ENCODE measurements at regions not wholly inside any gene's neighbourhood (a gene's known extent, or its start where the extent isn't known, plus 50 kb on each side); places are given as distances from the start of the nearest gene placed in this dataset.

DNA sequence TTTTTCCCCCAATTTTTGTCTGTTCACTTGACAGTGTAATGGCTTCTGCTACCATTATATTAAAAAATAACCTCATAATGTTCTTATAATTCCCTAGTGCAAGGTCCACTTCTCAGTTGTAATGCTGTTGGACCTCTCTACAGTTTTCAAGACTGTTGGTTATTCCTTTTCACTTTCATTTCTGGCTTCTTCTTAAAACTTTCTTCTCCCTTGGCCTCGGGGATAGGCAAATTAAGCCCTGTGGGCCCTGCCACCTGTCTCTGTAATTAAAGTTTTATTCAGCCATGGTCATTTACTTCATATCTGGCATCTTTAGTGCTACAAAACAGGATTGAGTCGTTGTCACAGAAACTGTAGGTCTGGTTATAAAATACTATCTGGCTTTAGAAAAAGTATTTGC is 313.5 kb downstream of the KLF12 start:
- TF ChIP-seq, protein P1, sequence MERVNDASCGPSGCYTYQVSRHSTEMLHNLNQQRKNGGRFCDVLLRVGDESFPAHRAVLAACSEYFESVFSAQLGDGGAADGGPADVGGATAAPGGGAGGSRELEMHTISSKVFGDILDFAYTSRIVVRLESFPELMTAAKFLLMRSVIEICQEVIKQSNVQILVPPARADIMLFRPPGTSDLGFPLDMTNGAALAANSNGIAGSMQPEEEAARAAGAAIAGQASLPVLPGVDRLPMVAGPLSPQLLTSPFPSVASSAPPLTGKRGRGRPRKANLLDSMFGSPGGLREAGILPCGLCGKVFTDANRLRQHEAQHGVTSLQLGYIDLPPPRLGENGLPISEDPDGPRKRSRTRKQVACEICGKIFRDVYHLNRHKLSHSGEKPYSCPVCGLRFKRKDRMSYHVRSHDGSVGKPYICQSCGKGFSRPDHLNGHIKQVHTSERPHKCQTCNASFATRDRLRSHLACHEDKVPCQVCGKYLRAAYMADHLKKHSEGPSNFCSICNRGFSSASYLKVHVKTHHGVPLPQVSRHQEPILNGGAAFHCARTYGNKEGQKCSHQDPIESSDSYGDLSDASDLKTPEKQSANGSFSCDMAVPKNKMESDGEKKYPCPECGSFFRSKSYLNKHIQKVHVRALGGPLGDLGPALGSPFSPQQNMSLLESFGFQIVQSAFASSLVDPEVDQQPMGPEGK (CRISPR knock-in tag; IDR thresholded peaks at IDR 0.05; ENCODE audit: borderline replicate concordance), result no peak
- TF ChIP-seq RARB (CRISPR knock-in tag; IDR thresholded peaks at IDR 0.05) (no peak), TCF4 (CRISPR knock-in tag; IDR thresholded peaks at IDR 0.05; ENCODE audit: borderline replicate concordance) (no peak), ARNTL (CRISPR knock-in tag; IDR thresholded peaks at IDR 0.05; ENCODE audit: borderline replicate concordance, low read depth) (no peak), SNAI2 (CRISPR knock-in tag; IDR thresholded peaks at IDR 0.05) (no peak), PPARA (CRISPR knock-in tag; IDR thresholded peaks at IDR 0.05; ENCODE audit: borderline replicate concordance) (no peak), ZFP3 (CRISPR knock-in tag; IDR thresholded peaks at IDR 0.05) (no peak), GLIS3 (CRISPR knock-in tag; IDR thresholded peaks at IDR 0.05) (no peak), ESRRG (CRISPR knock-in tag; IDR thresholded peaks at IDR 0.05) (no peak)
- TF ChIP-seq, protein P2, sequence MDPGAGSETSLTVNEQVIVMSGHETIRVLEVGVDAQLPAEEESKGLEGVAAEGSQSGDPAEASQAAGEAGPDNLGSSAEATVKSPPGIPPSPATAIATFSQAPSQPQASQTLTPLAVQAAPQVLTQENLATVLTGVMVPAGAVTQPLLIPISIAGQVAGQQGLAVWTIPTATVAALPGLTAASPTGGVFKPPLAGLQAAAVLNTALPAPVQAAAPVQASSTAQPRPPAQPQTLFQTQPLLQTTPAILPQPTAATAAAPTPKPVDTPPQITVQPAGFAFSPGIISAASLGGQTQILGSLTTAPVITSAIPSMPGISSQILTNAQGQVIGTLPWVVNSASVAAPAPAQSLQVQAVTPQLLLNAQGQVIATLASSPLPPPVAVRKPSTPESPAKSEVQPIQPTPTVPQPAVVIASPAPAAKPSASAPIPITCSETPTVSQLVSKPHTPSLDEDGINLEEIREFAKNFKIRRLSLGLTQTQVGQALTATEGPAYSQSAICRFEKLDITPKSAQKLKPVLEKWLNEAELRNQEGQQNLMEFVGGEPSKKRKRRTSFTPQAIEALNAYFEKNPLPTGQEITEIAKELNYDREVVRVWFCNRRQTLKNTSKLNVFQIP (CRISPR knock-in tag; IDR thresholded peaks at IDR 0.05; ENCODE audit: borderline replicate concordance, low read depth), result no peak
- TF ChIP-seq, protein P3, sequence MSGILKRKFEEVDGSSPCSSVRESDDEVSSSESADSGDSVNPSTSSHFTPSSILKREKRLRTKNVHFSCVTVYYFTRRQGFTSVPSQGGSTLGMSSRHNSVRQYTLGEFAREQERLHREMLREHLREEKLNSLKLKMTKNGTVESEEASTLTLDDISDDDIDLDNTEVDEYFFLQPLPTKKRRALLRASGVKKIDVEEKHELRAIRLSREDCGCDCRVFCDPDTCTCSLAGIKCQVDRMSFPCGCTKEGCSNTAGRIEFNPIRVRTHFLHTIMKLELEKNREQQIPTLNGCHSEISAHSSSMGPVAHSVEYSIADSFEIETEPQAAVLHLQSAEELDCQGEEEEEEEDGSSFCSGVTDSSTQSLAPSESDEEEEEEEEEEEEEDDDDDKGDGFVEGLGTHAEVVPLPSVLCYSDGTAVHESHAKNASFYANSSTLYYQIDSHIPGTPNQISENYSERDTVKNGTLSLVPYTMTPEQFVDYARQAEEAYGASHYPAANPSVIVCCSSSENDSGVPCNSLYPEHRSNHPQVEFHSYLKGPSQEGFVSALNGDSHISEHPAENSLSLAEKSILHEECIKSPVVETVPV (CRISPR knock-in tag; IDR thresholded peaks at IDR 0.05), result no peak
- TF ChIP-seq, protein P4, sequence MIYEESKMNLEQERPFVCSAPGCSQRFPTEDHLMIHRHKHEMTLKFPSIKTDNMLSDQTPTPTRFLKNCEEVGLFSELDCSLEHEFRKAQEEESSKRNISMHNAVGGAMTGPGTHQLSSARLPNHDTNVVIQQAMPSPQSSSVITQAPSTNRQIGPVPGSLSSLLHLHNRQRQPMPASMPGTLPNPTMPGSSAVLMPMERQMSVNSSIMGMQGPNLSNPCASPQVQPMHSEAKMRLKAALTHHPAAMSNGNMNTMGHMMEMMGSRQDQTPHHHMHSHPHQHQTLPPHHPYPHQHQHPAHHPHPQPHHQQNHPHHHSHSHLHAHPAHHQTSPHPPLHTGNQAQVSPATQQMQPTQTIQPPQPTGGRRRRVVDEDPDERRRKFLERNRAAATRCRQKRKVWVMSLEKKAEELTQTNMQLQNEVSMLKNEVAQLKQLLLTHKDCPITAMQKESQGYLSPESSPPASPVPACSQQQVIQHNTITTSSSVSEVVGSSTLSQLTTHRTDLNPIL (CRISPR knock-in tag; IDR thresholded peaks at IDR 0.05; ENCODE audit: low read depth), result no peak
